H1 (cell line): ENCODE measurements at regions not wholly inside any gene's neighbourhood (a gene's known extent, or its start where the extent isn't known, plus 50 kb on each side); places are given as distances from the start of the nearest gene placed in this dataset.

Source experiments
- CTCF ChIA-PET: fragments of 300-600 bp; sonication (Branson Sonifier 250); formaldehyde crosslinking; loops from one replicate; lab custom pipeline; 2021; ENCODE audit not compliant: partially characterized antibody; lab: Charles Lee
- POLR2A ChIA-PET: fragments of 300-600 bp; sonication (Branson Sonifier 250); formaldehyde crosslinking; loops from one replicate; lab custom pipeline; 2021; ENCODE audit warnings: inconsistent platforms; ENCODE audit not compliant: partially characterized antibody; lab: Charles Lee
- DNase-seq, 2 experiments: peaks; one replicate each; pipeline versions ENCODE4 v3.0.0 to v3.0.0-alpha.2; 2010 to 2022; ENCODE audit warnings: low spot score in 2 of 2, low read depth in 1 of 2, mixed read lengths in 1 of 2
- FAIRE-seq: peaks from 2 replicates; lab custom pipeline; 2011; peaks lifted over from hg19 to GRCh38; lab: Jason Lieb, UNC
- H2AFZ ChIP-seq: 2 replicates; pipeline ENCODE4 v1.8.1; 2012; ENCODE audit warnings: low read length, inconsistent platforms
- H2AK5ac ChIP-seq: 2 replicates; pipeline ENCODE4 v1.6.1; 2013; ENCODE audit warnings: low read depth, low read length
- H2BK120ac ChIP-seq: replicated peaks from 2 replicates; pipeline ENCODE3; 2013; ENCODE audit warnings: low read depth, low read length, inconsistent platforms
- H2BK12ac ChIP-seq: 2 replicates; pipeline ENCODE4 v1.6.1; 2013; ENCODE audit warnings: low read depth, low read length
- H2BK15ac ChIP-seq: 2 replicates; pipeline ENCODE4 v1.6.1; 2013; ENCODE audit warnings: low read length
- H2BK20ac ChIP-seq: 2 replicates; pipeline ENCODE4 v1.6.1; 2013; ENCODE audit warnings: low read length
- H2BK5ac ChIP-seq: 2 replicates; pipeline ENCODE4 v1.6.1; 2013; ENCODE audit warnings: low read depth, low read length
- H3K14ac ChIP-seq: 2 replicates; pipeline ENCODE4 v1.6.1; 2013; ENCODE audit warnings: inconsistent platforms; ENCODE audit not compliant: insufficient read length
- H3K18ac ChIP-seq: 2 replicates; pipeline ENCODE4 v1.6.1; 2013; ENCODE audit warnings: low read length; ENCODE audit errors: extremely low read depth
- H3K23ac ChIP-seq: 2 replicates; pipeline ENCODE4 v1.6.1; 2013; ENCODE audit warnings: inconsistent platforms; ENCODE audit not compliant: insufficient read length
- H3K23me2 ChIP-seq: 2 replicates; pipeline ENCODE4 v1.6.1; 2013; ENCODE audit warnings: low read depth, low read length
- H3K27ac ChIP-seq: 2 replicates; pipeline ENCODE4 v1.6.1; 2011; ENCODE audit warnings: low read depth, low read length, inconsistent platforms
- H3K27me3 ChIP-seq, 4 experiments: replicated peaks in 1 of 4; 1 replicate in 1 of 4; 2 replicates in 3 of 4; pipeline versions ENCODE4 v1.6.1 to v1.8.1; 2011 to 2013; ENCODE audit warnings: low read length in 3 of 4, mild to moderate bottlenecking in 3 of 4, inconsistent platforms in 2 of 4, mixed read lengths in 2 of 4, moderate library complexity in 1 of 4; ENCODE audit not compliant: control insufficient read depth in 3 of 4, insufficient read depth in 3 of 4; ENCODE audit errors: extremely low read depth in 1 of 4
- H3K36me3 ChIP-seq, 4 experiments: 2 replicates each; pipeline versions ENCODE4 v1.6.1 to v1.8.1; 2011 to 2013; ENCODE audit warnings: mild to moderate bottlenecking in 4 of 4, low read length in 3 of 4, moderate library complexity in 2 of 4, control low read depth in 1 of 4, inconsistent platforms in 1 of 4; ENCODE audit not compliant: insufficient read depth in 4 of 4, control insufficient read depth in 2 of 4
- H3K4ac ChIP-seq: replicated peaks from 2 replicates; pipeline ENCODE3; 2013; ENCODE audit warnings: low read length, low read depth, mixed read lengths, inconsistent platforms; ENCODE audit not compliant: insufficient read length
- H3K4me1 ChIP-seq, 4 experiments: replicated peaks in 1 of 4; 1 replicate in 1 of 4; 2 replicates in 3 of 4; pipeline versions ENCODE4 v1.6.1 to v1.8.1; 2011 to 2013; ENCODE audit warnings: low read length in 3 of 4, inconsistent platforms in 2 of 4, mixed read lengths in 1 of 4; ENCODE audit not compliant: insufficient read depth in 4 of 4, control insufficient read depth in 3 of 4
- H3K4me2 ChIP-seq, 2 experiments: 2 replicates each; pipeline versions ENCODE4 v1.6.1 to v1.8.1; 2011 to 2013; ENCODE audit warnings: low read depth in 2 of 2, low read length in 2 of 2, control low read depth in 1 of 2, inconsistent platforms in 1 of 2, mild to moderate bottlenecking in 1 of 2; ENCODE audit not compliant: insufficient read depth in 1 of 2
- H3K4me3 ChIP-seq, 4 experiments: fragments of 200-600, 300-600 bp in 1 of 4; sonication (generic), shearing (Covaris generic), sonication (Bioruptor Twin) in 1 of 4; 2 replicates each; pipeline versions ENCODE4 v1.5.1 to v1.8.1; 2011 to 2016; ENCODE audit warnings: low read length in 4 of 4, low read depth in 3 of 4, control low read depth in 2 of 4, inconsistent platforms in 2 of 4, mild to moderate bottlenecking in 2 of 4, mixed read lengths in 1 of 4, moderate library complexity in 1 of 4; ENCODE audit not compliant: insufficient read depth in 2 of 4; ENCODE audit errors: extremely low read depth in 1 of 4
- H3K56ac ChIP-seq: replicated peaks from 2 replicates; pipeline ENCODE3; 2013; ENCODE audit warnings: low read depth, mild to moderate bottlenecking, mixed read lengths, low read length, inconsistent platforms; ENCODE audit not compliant: insufficient read length
- H3K79me1 ChIP-seq: 2 replicates; pipeline ENCODE4 v1.6.1; 2013; ENCODE audit warnings: low read depth, low read length, control low read depth
- H3K79me2 ChIP-seq, 2 experiments: 2 replicates each; pipeline versions ENCODE4 v1.6.1 to v1.8.1; 2012 to 2013; ENCODE audit warnings: low read length in 2 of 2, mild to moderate bottlenecking in 2 of 2, inconsistent platforms in 1 of 2; ENCODE audit not compliant: insufficient read depth in 2 of 2, control insufficient read depth in 1 of 2
- H3K9ac ChIP-seq, 4 experiments: replicated peaks in 1 of 4; 1 replicate in 1 of 4; 2 replicates in 3 of 4; pipeline versions ENCODE4 v1.6.1 to v1.8.1; 2011 to 2013; ENCODE audit warnings: low read depth in 3 of 4, low read length in 3 of 4, control low read depth in 2 of 4, mild to moderate bottlenecking in 2 of 4, moderate library complexity in 2 of 4, inconsistent platforms in 1 of 4; ENCODE audit errors: extremely low read depth in 1 of 4
- H3K9me3 ChIP-seq, 2 experiments: 2 replicates each; pipeline versions ENCODE4 v1.6.1 to v1.8.1; 2012 to 2013; ENCODE audit warnings: mild to moderate bottlenecking in 2 of 2, moderate library complexity in 2 of 2, control low read depth in 1 of 2, inconsistent platforms in 1 of 2, low read depth in 1 of 2, low read length in 1 of 2, mixed read lengths in 1 of 2; ENCODE audit not compliant: insufficient read depth in 2 of 2
- H4K20me1 ChIP-seq, 2 experiments: replicated peaks in 1 of 2; 2 replicates each; pipeline versions ENCODE3 to v1.8.1; 2011 to 2013; ENCODE audit warnings: inconsistent platforms in 2 of 2, low read length in 2 of 2, mild to moderate bottlenecking in 1 of 2; ENCODE audit not compliant: insufficient read depth in 2 of 2, control insufficient read depth in 1 of 2
- H4K5ac ChIP-seq: 2 replicates; pipeline ENCODE4 v1.6.1; 2013; ENCODE audit warnings: low read length, low read depth, mixed read lengths, inconsistent platforms; ENCODE audit not compliant: insufficient read length
- H4K8ac ChIP-seq: 2 replicates; pipeline ENCODE4 v1.8.0; 2013; ENCODE audit warnings: mild to moderate bottlenecking, moderate library complexity, low read length, inconsistent platforms; ENCODE audit not compliant: insufficient read depth; ENCODE audit errors: extremely low read depth
- H4K91ac ChIP-seq: replicated peaks from 2 replicates; pipeline ENCODE3; 2013; ENCODE audit warnings: low read length, mixed read lengths, inconsistent platforms; ENCODE audit not compliant: insufficient read length
- KDM1A ChIP-seq: fragments of 200-600, 300-600 bp; sonication (generic); IDR thresholded peaks from 2 replicates; pipeline ENCODE4 v1.7.1; 2016; ENCODE audit warnings: mild to moderate bottlenecking, low read length, borderline replicate concordance
- WGBS, 2 experiments: shearing (Covaris generic) in 1 of 2; methylation state at CpG; one replicate each; pipeline versions ENCODE4 v1.1.6 to v1.1.7; 2013 to 2015; ENCODE audit warnings: low lambda C conversion rate in 2 of 2, mixed read lengths in 2 of 2, inconsistent platforms in 1 of 2, low coverage in 1 of 2, missing lambda C conversion rate in 1 of 2; ENCODE audit not compliant: insufficient replicate concordance in 2 of 2, insufficient coverage in 1 of 2, insufficient read length in 1 of 2; ENCODE audit errors: extremely low coverage in 1 of 2, missing lambda C conversion rate in 1 of 2; 5-methylcytosine and 5-hydroxymethylcytosine counted together

GRCh38 chr4:58679051-58679450, 1568.9 kb upstream of the IGFBP7 start:
- Histone ChIP-seq H2AK5ac (no peak overlapping the region), H2AFZ (no peak overlapping the region), H3K36me3 (peaks cover 0 to 10% (median 1%) of the 10 kb centered on the region in 4 experiments; a peak in 2 of 8 replicates), H2BK20ac (no peak overlapping the region), H4K20me1 (no peaks in the 10 kb centered on the region), H2BK5ac (no peak overlapping the region), H2BK120ac (no peak overlapping the region), H4K91ac (no peak overlapping the region), H3K14ac (no peak overlapping the region), H3K4ac (no peak overlapping the region), H3K18ac (no peak overlapping the region), H3K4me1 (no peaks in the 10 kb centered on the region), H3K27me3 (no peaks in the 10 kb centered on the region), H3K4me3 (no peak overlapping the region), H4K8ac (no peak overlapping the region), H3K23ac (no peak overlapping the region), H3K27ac (no peak overlapping the region), H2BK15ac (no peak overlapping the region), H3K56ac (no peak overlapping the region), H2BK12ac (no peak overlapping the region), H3K9me3 (peaks cover 0 to 10% of the 10 kb centered on the region in 2 experiments; a peak in 3 of 4 replicates), H3K79me1 (no peaks in the 10 kb centered on the region), H3K79me2 (no peaks in the 10 kb centered on the region)
- FAIRE-seq = no peak
- 85% methylated on average over 2 of the region's 2 CpGs; no CpG with 5 or more reads in 1 of the 2 experiments for WGBS, 2 experiments
- POLR2A ChIA-PET = no interaction called here
- CTCF ChIA-PET = no interaction called here
- TF ChIP-seq KDM1A = no peak
- TF ChIP-seq, all 59 proteins: peak for 0
- Histone ChIP-seq H3K4me2 (no peak overlapping the region), H4K5ac (no peak overlapping the region), H3K23me2 (no peaks in the 10 kb centered on the region), H3K9ac (no peak overlapping the region)
- no peak for DNase-seq
